ENCODE measurements at regions not wholly inside any gene's neighbourhood (a gene's known extent, or its start where the extent isn't known, plus 50 kb on each side); places are given as distances from the start of the nearest gene placed in this dataset.

- Histone ChIP-seq H3K9me3 (ENCODE audit: control insufficient read depth, low read length) (no peaks in the 10 kb centered on the region), H3K79me2 (no peaks in the 10 kb centered on the region), H3K36me3 (ENCODE audit: control insufficient read depth, insufficient read depth, low read length) (no peaks in the 10 kb centered on the region), H3K4me1 (no peaks in the 10 kb centered on the region), H2AFZ (no peak overlapping the region), H3K27ac (no peak overlapping the region), H3K9ac (no peak overlapping the region), H3K27me3 (ENCODE audit: control insufficient read depth, insufficient read depth, low read length) (no peaks in the 10 kb centered on the region), H3K4me2 (ENCODE audit: low read length) (no peak overlapping the region), H3K4me3 (ENCODE audit: low read depth, low read length) (no peak overlapping the region)
- TF ChIP-seq CTCF (IDR thresholded peaks at IDR 0.05) = no peak
These were observed 173.9 kb downstream of the URI1 start for GRCh38 chr19:30115947-30116346.

- no peaks in the 10 kb centered on the region for H3K79me2 ChIP-seq
- no peaks in the 10 kb centered on the region for H3K27me3 ChIP-seq (ENCODE audit: control insufficient read depth, insufficient read depth, low read length)
- no peak overlapping the region for H2AFZ ChIP-seq
- H3K4me1 ChIP-seq = no peaks in the 10 kb centered on the region
- no peak overlapping the region for H3K27ac ChIP-seq
- H3K9me3 ChIP-seq (ENCODE audit: control insufficient read depth, low read length) = no peaks in the 10 kb centered on the region
- no peak overlapping the region for H3K4me2 ChIP-seq (ENCODE audit: low read length)
- no peak overlapping the region for H3K4me3 ChIP-seq (ENCODE audit: low read depth, low read length)
- TF ChIP-seq CTCF (IDR thresholded peaks at IDR 0.05) = no peak
- H3K9ac ChIP-seq = no peak overlapping the region
- H3K36me3 ChIP-seq (ENCODE audit: control insufficient read depth, insufficient read depth, low read length) = no peaks in the 10 kb centered on the region
These were observed 174.5 kb downstream of the URI1 start for GRCh38 chr19:30116530-30116929.

- Histone ChIP-seq H3K9me3 (ENCODE audit: control insufficient read depth, low read length) (no peaks in the 10 kb centered on the region), H3K4me1 (no peaks in the 10 kb centered on the region), H3K4me3 (ENCODE audit: low read depth, low read length) (no peak overlapping the region), H3K36me3 (ENCODE audit: control insufficient read depth, insufficient read depth, low read length) (no peaks in the 10 kb centered on the region), H3K9ac (no peak overlapping the region), H3K27ac (no peak overlapping the region), H2AFZ (no peak overlapping the region), H3K27me3 (ENCODE audit: control insufficient read depth, insufficient read depth, low read length) (no peaks in the 10 kb centered on the region), H3K79me2 (no peaks in the 10 kb centered on the region), H3K4me2 (ENCODE audit: low read length) (no peak overlapping the region)
- no peak for TF ChIP-seq CTCF (IDR thresholded peaks at IDR 0.05)
These were observed 175.0 kb downstream of the URI1 start for GRCh38 chr19:30116984-30117555.

- Histone ChIP-seq H3K4me1 (no peaks in the 10 kb centered on the region), H3K4me2 (ENCODE audit: low read length) (no peak overlapping the region), H3K27ac (no peak overlapping the region), H3K79me2 (no peaks in the 10 kb centered on the region), H2AFZ (no peak overlapping the region), H3K36me3 (ENCODE audit: control insufficient read depth, insufficient read depth, low read length) (no peaks in the 10 kb centered on the region), H3K9me3 (ENCODE audit: control insufficient read depth, low read length) (no peaks in the 10 kb centered on the region), H3K27me3 (ENCODE audit: control insufficient read depth, insufficient read depth, low read length) (no peaks in the 10 kb centered on the region), H3K9ac (no peak overlapping the region), H3K4me3 (ENCODE audit: low read depth, low read length) (no peak overlapping the region)
- no peak for TF ChIP-seq CTCF (IDR thresholded peaks at IDR 0.05)
These were observed 175.7 kb downstream of the URI1 start for GRCh38 chr19:30117636-30118145.

- Histone ChIP-seq H3K79me2 (no peaks in the 10 kb centered on the region), H3K4me1 (no peaks in the 10 kb centered on the region), H3K9me3 (ENCODE audit: control insufficient read depth, low read length) (no peaks in the 10 kb centered on the region), H3K4me3 (ENCODE audit: low read depth, low read length) (no peak overlapping the region), H3K4me2 (ENCODE audit: low read length) (no peak overlapping the region), H3K36me3 (ENCODE audit: control insufficient read depth, insufficient read depth, low read length) (no peaks in the 10 kb centered on the region), H3K9ac (no peak overlapping the region), H3K27me3 (ENCODE audit: control insufficient read depth, insufficient read depth, low read length) (no peaks in the 10 kb centered on the region), H3K27ac (no peak overlapping the region), H2AFZ (no peak overlapping the region)
- TF ChIP-seq CTCF (IDR thresholded peaks at IDR 0.05) = no peak
These were observed 176.2 kb downstream of the URI1 start for GRCh38 chr19:30118221-30118620.

Measured in parathyroid adenoma (tissue), 2 donors.